CD4-positive, alpha-beta T cell (primary cell): ENCODE measurements at regions not wholly inside any gene's neighbourhood (a gene's known extent, or its start where the extent isn't known, plus 50 kb on each side); places are given as distances from the start of the nearest gene placed in this dataset.

Experiments used
- ATAC-seq: fragments of 200-7000 bp; cut with Tn5 transposase; one replicate; pipeline ENCODE4 v1.10.0; 2022; ENCODE audit warnings: mild to moderate bottlenecking; ENCODE audit not compliant: poor library complexity
- CTCF ChIA-PET: fragments of 350-600 bp; sonication (Branson Sonifier 250); formaldehyde crosslinking; loops from one replicate; lab custom pipeline; 2021; ENCODE audit warnings: antibody characterized with exemption, inconsistent platforms; lab: Charles Lee
- POLR2A ChIA-PET: fragments of 350-600 bp; sonication (Branson Sonifier 250); formaldehyde crosslinking; loops from one replicate; lab custom pipeline; 2021; ENCODE audit warnings: antibody characterized with exemption, inconsistent platforms; lab: Charles Lee
- DNase-seq, 14 experiments: peaks; one replicate each; pipeline ENCODE4 v3.0.0-alpha.2; 2013 to 2020; ENCODE audit warnings: mixed read lengths in 2 of 14
- H3K27ac ChIP-seq, 2 donors: one replicate each; pipeline versions ENCODE4 v1.5.1 to v1.7.0; 2013; ENCODE audit warnings: low read length in 2 of 2, low read depth in 1 of 2, mild to moderate bottlenecking in 1 of 2
- H3K27me3 ChIP-seq, 2 experiments: 1 replicate in 1 of 2; 2 replicates in 1 of 2; pipeline versions ENCODE4 v1.6.1 to v1.7.0; 2013; ENCODE audit warnings: low read length in 2 of 2, control low read depth in 1 of 2, mild to moderate bottlenecking in 1 of 2, moderate library complexity in 1 of 2; ENCODE audit not compliant: insufficient read depth in 2 of 2, control insufficient read depth in 1 of 2
- H3K36me3 ChIP-seq: one replicate; pipeline ENCODE4 v1.6.1; 2013; ENCODE audit warnings: low read length, control low read depth; ENCODE audit not compliant: insufficient read depth
- H3K4me1 ChIP-seq: one replicate; pipeline ENCODE4 v1.6.1; 2013; ENCODE audit warnings: low read length, control low read depth; ENCODE audit not compliant: insufficient read depth
- H3K4me3 ChIP-seq: one replicate; pipeline ENCODE4 v1.5.1; 2013; ENCODE audit warnings: mild to moderate bottlenecking, low read length, moderate library complexity
- H3K9me3 ChIP-seq, 2 experiments: 1 replicate in 1 of 2; 2 replicates in 1 of 2; pipeline versions ENCODE4 v1.6.1 to v1.7.0; 2013; ENCODE audit warnings: low read length in 2 of 2, mild to moderate bottlenecking in 2 of 2, control low read depth in 1 of 2, moderate library complexity in 1 of 2; ENCODE audit not compliant: control insufficient read depth in 1 of 2, insufficient read depth in 1 of 2
- H3K27ac Mint-ChIP-seq: one replicate; pipeline ENCODE4 v1.8.0; 2020; ENCODE audit warnings: mixed read lengths
- H3K27me3 Mint-ChIP-seq: one replicate; pipeline ENCODE4 v1.8.0; 2021; ENCODE audit warnings: mixed read lengths
- H3K36me3 Mint-ChIP-seq: one replicate; pipeline ENCODE4 v1.8.0; 2021; ENCODE audit warnings: low read depth, mixed read lengths
- H3K4me1 Mint-ChIP-seq: one replicate; pipeline ENCODE4 v1.8.0; 2021; ENCODE audit warnings: low read depth, mixed read lengths
- H3K4me3 Mint-ChIP-seq: one replicate; pipeline ENCODE4 v1.8.0; 2020; ENCODE audit warnings: mild to moderate bottlenecking, mixed read lengths
- H3K9me3 Mint-ChIP-seq: one replicate; pipeline ENCODE4 v1.8.0; 2020; ENCODE audit warnings: mixed read lengths
- CTCF ChIP-seq: fragments of 200-600 bp; IDR thresholded peaks from one replicate; pipeline ENCODE4 v1.8.0; 2022; ENCODE audit warnings: antibody characterized with exemption, mild to moderate bottlenecking
- intact Hi-C, 2 experiments: fragments of 100-400 bp; cut with DNase I in 1 of 2; cut with micrococcal nuclease in 1 of 2; formaldehyde crosslinking; loops; one replicate each; pipeline versions ENCODE4 v1.15.1 to v1.9.0; 2023 to 2025; cut with DNase I, micrococcal nuclease

- peaks cover 9% of the 10 kb centered on the region for H3K9me3 Mint-ChIP-seq
- no peak for TF ChIP-seq CTCF
- no peaks in the 10 kb centered on the region for H3K27me3 Mint-ChIP-seq
- Histone ChIP-seq H3K27me3 (no peaks in the 10 kb centered on the region), H3K4me1 (no peaks in the 10 kb centered on the region), H3K9me3 (peaks cover 5 to 10% of the 10 kb centered on the region in 2 experiments), H3K27ac (no peak overlapping the region), H3K36me3 (no peaks in the 10 kb centered on the region), H3K4me3 (no peak overlapping the region)
- ATAC-seq (no peak), DNase-seq (no peak)
- no peak overlapping the region for H3K27ac Mint-ChIP-seq
- ChIA-PET POLR2A (no interaction called here), CTCF (no interaction called here)
- H3K36me3 Mint-ChIP-seq, result no peaks in the 10 kb centered on the region
- no peak overlapping the region for H3K4me3 Mint-ChIP-seq
- H3K4me1 Mint-ChIP-seq, result no peaks in the 10 kb centered on the region
- intact Hi-C loops, result no loop called here
Observed at GRCh38 chr3:163576314-163576713, 1502.0 kb downstream of the SI start.

- no peak for TF ChIP-seq CTCF
- H3K27ac Mint-ChIP-seq, result no peak overlapping the region
- H3K9me3 Mint-ChIP-seq, result peaks cover 9% of the 10 kb centered on the region
Observed at GRCh38 chr3:163573324-163573723, 1505.0 kb downstream of the SI start.

GRCh38 chr3:163572856-163573255, 1505.4 kb downstream of the SI start:
- H3K27ac ChIP-seq, result no peak overlapping the region
- DNase-seq, result no peak
- H3K27me3 ChIP-seq, result no peaks in the 10 kb centered on the region
- H3K9me3 ChIP-seq, result peaks cover 5 to 10% of the 10 kb centered on the region in 2 experiments
- intact Hi-C loops, result no loop called here
- no peak overlapping the region for H3K4me3 ChIP-seq
- no peak overlapping the region for H3K4me3 Mint-ChIP-seq
- ATAC-seq, result no peak
- H3K4me1 ChIP-seq, result no peaks in the 10 kb centered on the region
- H3K27me3 Mint-ChIP-seq, result no peaks in the 10 kb centered on the region
- peaks cover 9% of the 10 kb centered on the region for H3K9me3 Mint-ChIP-seq
- TF ChIP-seq CTCF, result no peak
- no peaks in the 10 kb centered on the region for H3K36me3 ChIP-seq
- no peak overlapping the region for H3K27ac Mint-ChIP-seq
- H3K4me1 Mint-ChIP-seq, result no peaks in the 10 kb centered on the region
- ChIA-PET CTCF (no interaction called here), POLR2A (no interaction called here)
- H3K36me3 Mint-ChIP-seq, result no peaks in the 10 kb centered on the region

More at GRCh38 chr3:163573324-163573723, 1505.0 kb downstream of the SI start:
- Mint-ChIP-seq H3K4me1 (no peaks in the 10 kb centered on the region), H3K4me3 (no peak overlapping the region), H3K27me3 (no peaks in the 10 kb centered on the region), H3K36me3 (no peaks in the 10 kb centered on the region)
- H3K27ac ChIP-seq, result no peak overlapping the region
- no peaks in the 10 kb centered on the region for H3K4me1 ChIP-seq
- ChIA-PET CTCF (no interaction called here), POLR2A (no interaction called here)
- H3K36me3 ChIP-seq, result no peaks in the 10 kb centered on the region
- no peak overlapping the region for H3K4me3 ChIP-seq
- DNase-seq (no peak), ATAC-seq (no peak)
- H3K9me3 ChIP-seq, result peaks cover 5 to 10% of the 10 kb centered on the region in 2 experiments
- no peaks in the 10 kb centered on the region for H3K27me3 ChIP-seq
- intact Hi-C loops, result no loop called here
